Fibroblast of the aortic adventitia (primary cell): ENCODE measurements at regions not wholly inside any gene's neighbourhood (a gene's known extent, or its start where the extent isn't known, plus 50 kb on each side); places are given as distances from the start of the nearest gene placed in this dataset.

Source experiments
- DNase-seq: peaks from one replicate; pipeline ENCODE4 v3.0.0-alpha.2; 2010; ENCODE audit warnings: low read depth
- H3K4me3 ChIP-seq: 2 replicates; pipeline ENCODE4 v1.5.1; 2011; ENCODE audit warnings: low read depth, mild to moderate bottlenecking, control low read depth, low read length, moderate library complexity
- TF ChIP-seq, protein P1 (sequence below): IDR thresholded peaks from 2 replicates; pipeline ENCODE4 v1.5.1; 2011; ENCODE audit warnings: mild to moderate bottlenecking, low read length, control low read depth, inconsistent platforms; ENCODE audit not compliant: insufficient read depth

DNA sequence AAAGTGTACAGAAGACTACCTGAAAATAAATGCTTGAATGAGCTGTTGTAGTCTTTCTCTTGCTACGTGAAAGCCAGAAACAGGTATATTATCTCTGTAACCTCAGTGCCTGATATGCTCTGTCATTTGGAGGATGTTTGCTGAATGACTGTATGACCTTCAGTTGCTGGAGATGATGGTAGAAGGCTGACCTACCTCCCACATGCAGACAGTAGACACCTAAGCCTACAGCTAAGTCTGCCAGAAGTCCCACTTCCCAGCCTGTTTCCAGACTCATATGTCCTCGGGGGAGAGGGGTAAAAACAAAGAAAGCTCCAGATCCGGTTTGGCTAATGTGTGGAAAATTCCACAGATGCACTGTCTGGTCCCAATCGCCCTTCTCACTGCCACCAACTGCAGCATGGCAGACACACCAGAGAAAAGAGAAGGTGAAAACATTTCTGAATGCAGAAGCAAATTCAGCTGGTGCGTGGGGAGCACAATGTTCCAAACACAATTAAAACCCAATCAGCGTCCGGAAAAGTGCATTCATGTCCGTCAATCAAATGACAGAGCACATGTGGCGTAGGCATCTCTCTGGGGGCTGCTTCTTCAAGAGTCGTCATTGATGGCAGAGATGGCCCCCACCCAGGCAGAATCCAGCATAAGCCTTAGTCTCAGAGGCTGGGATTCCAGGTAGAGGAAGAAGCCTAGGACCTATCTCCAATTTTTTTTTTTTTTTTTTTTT lies 76.3 kb upstream of the TBX3 start:
- no peak for DNase-seq
- TF ChIP-seq, protein P1, sequence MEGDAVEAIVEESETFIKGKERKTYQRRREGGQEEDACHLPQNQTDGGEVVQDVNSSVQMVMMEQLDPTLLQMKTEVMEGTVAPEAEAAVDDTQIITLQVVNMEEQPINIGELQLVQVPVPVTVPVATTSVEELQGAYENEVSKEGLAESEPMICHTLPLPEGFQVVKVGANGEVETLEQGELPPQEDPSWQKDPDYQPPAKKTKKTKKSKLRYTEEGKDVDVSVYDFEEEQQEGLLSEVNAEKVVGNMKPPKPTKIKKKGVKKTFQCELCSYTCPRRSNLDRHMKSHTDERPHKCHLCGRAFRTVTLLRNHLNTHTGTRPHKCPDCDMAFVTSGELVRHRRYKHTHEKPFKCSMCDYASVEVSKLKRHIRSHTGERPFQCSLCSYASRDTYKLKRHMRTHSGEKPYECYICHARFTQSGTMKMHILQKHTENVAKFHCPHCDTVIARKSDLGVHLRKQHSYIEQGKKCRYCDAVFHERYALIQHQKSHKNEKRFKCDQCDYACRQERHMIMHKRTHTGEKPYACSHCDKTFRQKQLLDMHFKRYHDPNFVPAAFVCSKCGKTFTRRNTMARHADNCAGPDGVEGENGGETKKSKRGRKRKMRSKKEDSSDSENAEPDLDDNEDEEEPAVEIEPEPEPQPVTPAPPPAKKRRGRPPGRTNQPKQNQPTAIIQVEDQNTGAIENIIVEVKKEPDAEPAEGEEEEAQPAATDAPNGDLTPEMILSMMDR, result no peak
- no peak overlapping the region for H3K4me3 ChIP-seq

DNA sequence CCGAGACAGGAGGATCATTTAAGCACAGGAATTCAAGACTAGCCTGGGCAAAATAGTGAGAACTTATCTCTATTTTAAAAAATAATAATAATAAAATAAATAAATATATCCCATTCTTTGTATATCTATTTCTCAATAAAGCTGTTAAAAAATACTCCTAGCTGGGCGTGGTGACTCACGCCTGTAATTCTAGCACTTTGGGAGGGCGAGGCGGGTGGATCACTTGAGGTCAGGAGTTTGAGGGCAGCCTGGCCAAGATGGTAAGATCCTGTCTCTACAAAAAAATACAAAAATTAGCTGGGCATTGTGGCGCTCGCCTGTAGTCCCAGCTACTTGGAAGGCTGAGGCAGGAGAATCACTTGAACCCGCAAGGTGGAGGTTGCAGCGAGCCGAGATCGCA lies 75.7 kb upstream of the TBX3 start:
- H3K4me3 ChIP-seq, result no peak overlapping the region
- TF ChIP-seq, protein P1, result no peak
- no peak for DNase-seq

DNA sequence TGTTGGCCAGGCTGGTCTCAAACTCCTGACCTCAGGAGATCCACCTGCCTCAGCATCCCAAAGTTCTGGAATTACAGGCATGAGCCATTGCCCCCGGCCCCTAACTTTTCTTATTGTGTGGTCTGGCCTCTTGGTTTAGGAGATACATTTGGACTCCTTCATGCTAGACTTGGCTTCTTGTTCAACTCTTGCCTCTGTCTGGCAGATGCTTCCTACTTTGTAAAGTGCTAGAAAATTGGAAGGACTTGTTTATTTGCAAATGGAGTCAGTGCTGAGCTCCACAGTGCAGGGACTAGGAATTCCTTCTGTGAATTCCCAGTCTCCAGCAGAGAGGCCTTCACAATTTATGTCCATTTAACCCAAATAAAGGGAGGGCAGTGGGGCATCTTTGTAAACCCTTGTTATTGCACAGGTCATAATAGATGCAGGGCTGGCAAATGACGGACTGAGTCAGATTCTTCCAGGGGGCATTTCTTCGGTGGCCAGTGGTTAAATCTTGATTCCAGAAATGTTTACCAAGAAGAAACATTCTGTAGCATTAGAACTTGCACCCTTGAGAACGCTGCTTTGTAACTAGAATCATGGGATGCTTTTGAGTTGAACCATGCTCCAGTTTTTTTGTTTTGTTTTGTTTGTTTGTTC lies 73.8 kb upstream of the TBX3 start:
- TF ChIP-seq, protein P1, result no peak
- H3K4me3 ChIP-seq, result no peak overlapping the region
- DNase-seq, result no peak

DNA sequence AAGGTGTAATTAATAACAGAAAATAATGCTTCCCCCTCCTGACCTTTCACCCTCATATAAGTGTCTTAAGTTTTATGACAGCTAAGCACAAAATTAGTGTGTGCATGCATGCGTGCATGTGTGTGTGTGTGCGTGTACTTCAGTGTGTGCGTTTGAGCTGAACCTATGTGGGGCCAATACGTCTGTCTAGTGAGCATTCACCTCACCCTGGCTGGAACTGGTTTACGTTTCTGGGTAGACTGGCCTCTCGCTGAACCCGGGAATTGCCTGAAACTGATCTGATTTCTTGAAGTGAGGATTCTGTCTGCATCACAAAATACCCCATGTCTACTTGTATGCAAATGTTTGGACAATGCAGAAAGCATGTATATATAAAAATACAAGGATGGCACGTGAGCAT lies 68.2 kb upstream of the TBX3 start:
- no peak overlapping the region for H3K4me3 ChIP-seq
- no peak for DNase-seq
- TF ChIP-seq, protein P1, result no peak

DNA sequence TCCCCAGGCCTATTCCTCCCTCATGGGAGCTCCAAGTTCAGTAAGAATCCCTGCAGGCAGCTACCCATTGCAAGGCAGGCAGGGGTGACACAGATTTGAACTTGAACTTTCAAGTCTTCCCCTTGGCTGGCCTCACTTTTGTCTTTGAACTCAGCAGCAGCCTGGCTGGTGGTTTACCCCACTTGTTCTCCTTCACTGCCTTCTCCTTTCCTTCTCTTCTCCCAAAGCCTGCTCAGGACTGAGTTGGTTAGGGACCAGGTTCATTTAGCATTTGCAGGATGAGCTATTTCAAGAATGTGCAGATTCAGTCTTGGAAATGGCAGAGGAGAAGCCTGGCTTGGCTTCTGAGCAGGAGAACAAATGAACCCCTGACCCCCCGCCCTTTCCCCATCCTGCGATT lies 67.7 kb upstream of the TBX3 start:
- no peak for DNase-seq
- H3K4me3 ChIP-seq, result no peak overlapping the region
- TF ChIP-seq, protein P1, result no peak

DNA sequence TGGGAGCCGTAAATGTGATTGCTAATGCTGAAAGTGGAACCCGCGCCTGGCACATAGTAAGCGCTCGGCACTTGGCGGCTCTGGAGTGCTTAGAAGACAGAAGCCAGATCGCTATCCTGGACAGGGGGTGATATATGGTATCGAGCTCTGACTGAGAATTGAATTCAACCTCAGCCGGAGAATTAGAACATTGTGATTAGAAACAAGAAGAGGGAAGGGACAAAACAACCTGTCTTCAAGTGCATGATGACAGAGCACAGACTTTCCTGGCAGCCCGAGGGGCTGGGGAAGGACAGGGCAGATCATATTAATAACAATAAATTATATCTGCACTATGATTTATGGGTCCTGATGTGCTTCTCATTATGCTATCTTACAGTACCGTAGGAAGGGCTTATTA lies 66.9 kb upstream of the TBX3 start:
- H3K4me3 ChIP-seq, result no peak overlapping the region
- TF ChIP-seq, protein P1, result no peak
- no peak for DNase-seq
